Prostate gland (tissue), 2 donors: ENCODE measurements at regions not wholly inside any gene's neighbourhood (a gene's known extent, or its start where the extent isn't known, plus 50 kb on each side); places are given as distances from the start of the nearest gene placed in this dataset.

Source experiments
- DNase-seq: peaks from one replicate; pipeline ENCODE4 v3.0.0-alpha.2; 2019; ENCODE audit warnings: low spot score
- H3K27ac ChIP-seq, 2 donors: fragments of 200-600 bp; sonication (generic); 2 replicates each; pipeline ENCODE4 v1.5.1; 2017 to 2019
- H3K27me3 ChIP-seq: fragments of 200-600 bp; sonication (generic); replicated peaks from 2 replicates; pipeline ENCODE4 v1.5.1; 2019; ENCODE audit not compliant: insufficient read depth
- H3K36me3 ChIP-seq, 2 donors: fragments of 200-600 bp; sonication (generic); 1 replicate in 1 of 2; 2 replicates in 1 of 2; pipeline versions ENCODE4 v1.5.1 to v1.8.1; 2017 to 2019
- H3K4me1 ChIP-seq: fragments of 200-600 bp; sonication (generic); replicated peaks from 2 replicates; pipeline ENCODE4 v1.5.1; 2019
- H3K4me3 ChIP-seq, 2 donors: fragments of 200-600 bp; sonication (generic); 2 replicates each; pipeline ENCODE4 v1.5.1; 2017 to 2019
- H3K9me3 ChIP-seq: fragments of 200-600 bp; sonication (generic); 2 replicates; pipeline ENCODE4 v1.5.1; 2017
- POLR2A ChIP-seq: fragments of 450-650 bp; IDR thresholded peaks from one replicate; pipeline ENCODE4 v1.6.1; 2016; ENCODE audit warnings: antibody characterized with exemption, mild to moderate bottlenecking
- POLR2AphosphoS5 ChIP-seq: sonication (generic); formaldehyde crosslinking; IDR thresholded peaks from one replicate; pipeline ENCODE4 v1.6.1; 2017; ENCODE audit warnings: antibody characterized with exemption
- WGBS: methylation state at CpG from one replicate; pipeline ENCODE4 v1.1.5; 2018; 5-methylcytosine and 5-hydroxymethylcytosine counted together
- intact Hi-C: fragments of 100-400 bp; cut with DNase I; formaldehyde crosslinking; loops from one replicate; pipeline ENCODE4 v1.14.2; 2022
- TF ChIP-seq, protein P1 (sequence below), 4 experiments: fragments of 200-600 bp in 2 of 4; fragments of 450-650 bp in 2 of 4; sonication (generic) in 2 of 4; IDR thresholded peaks; 1 replicate in 3 of 4; 2 replicates in 1 of 4; pipeline ENCODE4 v1.5.1; 2016 to 2019; ENCODE audit warnings: antibody characterized with exemption in 4 of 4, mild to moderate bottlenecking in 2 of 4, moderate library complexity in 2 of 4

DNA sequence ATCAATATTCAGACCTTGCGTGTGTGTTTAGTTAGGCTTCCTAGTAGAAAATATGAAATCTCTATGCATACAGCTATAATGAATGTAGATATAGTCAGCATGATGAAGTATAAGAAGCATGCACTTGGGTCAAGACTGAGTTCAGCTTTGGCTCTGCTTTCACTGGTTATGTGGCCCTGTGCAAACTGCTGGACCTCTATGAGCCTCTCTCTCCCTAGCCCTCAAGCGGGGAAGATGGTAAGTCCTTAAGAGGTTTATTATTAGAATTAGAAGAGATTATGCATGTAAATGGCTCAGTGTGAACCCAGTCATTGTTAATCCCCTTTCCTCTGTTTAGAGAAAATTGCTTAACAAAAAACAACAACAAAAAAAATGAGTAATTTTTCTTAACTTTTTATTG lies 178.8 kb upstream of the NXPH2 start:
- Histone ChIP-seq H3K27ac (no peak overlapping the region), H3K27me3 (no peaks in the 10 kb centered on the region), H3K36me3 (no peaks in the 10 kb centered on the region), H3K4me1 (no peaks in the 10 kb centered on the region), H3K9me3 (no peaks in the 10 kb centered on the region), H3K4me3 (no peak overlapping the region)
- no peak for TF ChIP-seq POLR2A
- DNase-seq, result no peak
- intact Hi-C loops, result no loop called here
- WGBS, result 83% methylated on average over 2 of the region's 2 CpGs

DNA sequence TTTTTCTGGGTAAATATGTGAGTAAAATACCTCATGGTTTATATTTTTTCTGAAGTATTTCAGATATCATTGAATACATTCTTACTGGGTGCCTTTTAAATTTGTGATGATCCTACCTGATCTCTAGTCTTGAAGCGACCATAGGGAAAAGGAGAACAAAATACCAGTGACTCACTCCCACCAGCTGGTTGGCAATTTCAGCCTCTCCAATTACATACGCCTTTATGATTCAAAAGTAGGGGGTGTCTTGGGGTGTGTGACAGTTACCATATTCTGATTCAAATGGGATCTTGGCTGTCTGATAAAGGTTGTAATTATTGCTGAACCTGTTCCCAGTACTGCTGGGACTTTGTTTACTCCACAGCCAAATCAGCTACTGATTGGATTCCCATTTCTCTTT lies 175.9 kb upstream of the NXPH2 start:
- no peak for DNase-seq
- WGBS, result 43% methylated on average over 2 of the region's 2 CpGs
- Histone ChIP-seq H3K27ac (no peak overlapping the region), H3K4me1 (no peaks in the 10 kb centered on the region), H3K4me3 (no peak overlapping the region), H3K27me3 (no peaks in the 10 kb centered on the region), H3K36me3 (no peaks in the 10 kb centered on the region), H3K9me3 (no peaks in the 10 kb centered on the region)
- intact Hi-C loops, result no loop called here
- TF ChIP-seq POLR2AphosphoS5 (no peak), POLR2A (no peak)
- TF ChIP-seq, protein P1, sequence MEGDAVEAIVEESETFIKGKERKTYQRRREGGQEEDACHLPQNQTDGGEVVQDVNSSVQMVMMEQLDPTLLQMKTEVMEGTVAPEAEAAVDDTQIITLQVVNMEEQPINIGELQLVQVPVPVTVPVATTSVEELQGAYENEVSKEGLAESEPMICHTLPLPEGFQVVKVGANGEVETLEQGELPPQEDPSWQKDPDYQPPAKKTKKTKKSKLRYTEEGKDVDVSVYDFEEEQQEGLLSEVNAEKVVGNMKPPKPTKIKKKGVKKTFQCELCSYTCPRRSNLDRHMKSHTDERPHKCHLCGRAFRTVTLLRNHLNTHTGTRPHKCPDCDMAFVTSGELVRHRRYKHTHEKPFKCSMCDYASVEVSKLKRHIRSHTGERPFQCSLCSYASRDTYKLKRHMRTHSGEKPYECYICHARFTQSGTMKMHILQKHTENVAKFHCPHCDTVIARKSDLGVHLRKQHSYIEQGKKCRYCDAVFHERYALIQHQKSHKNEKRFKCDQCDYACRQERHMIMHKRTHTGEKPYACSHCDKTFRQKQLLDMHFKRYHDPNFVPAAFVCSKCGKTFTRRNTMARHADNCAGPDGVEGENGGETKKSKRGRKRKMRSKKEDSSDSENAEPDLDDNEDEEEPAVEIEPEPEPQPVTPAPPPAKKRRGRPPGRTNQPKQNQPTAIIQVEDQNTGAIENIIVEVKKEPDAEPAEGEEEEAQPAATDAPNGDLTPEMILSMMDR (IDR thresholded peaks at IDR 0.05), result no peak

DNA sequence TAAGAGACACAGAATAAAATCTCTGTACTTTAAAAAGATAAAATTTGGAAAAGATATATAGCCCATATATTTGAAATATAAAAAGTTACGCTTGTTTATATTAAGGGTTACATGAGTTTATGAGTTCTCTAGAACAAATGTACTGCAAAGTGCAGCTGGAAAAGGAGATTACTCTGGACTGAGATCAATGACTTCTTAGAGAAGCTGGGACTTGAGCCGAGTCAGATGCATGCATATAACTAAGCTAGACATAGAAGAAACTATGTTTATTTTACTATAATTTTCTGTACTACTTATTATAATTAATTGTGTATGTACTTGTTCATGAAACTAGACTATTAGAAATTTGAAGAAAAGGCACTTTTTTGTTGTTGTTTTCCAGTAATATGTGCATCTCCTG lies 170.3 kb upstream of the NXPH2 start:
- TF ChIP-seq POLR2AphosphoS5, result no peak
- no peak for TF ChIP-seq POLR2A
- TF ChIP-seq, protein P1 (IDR thresholded peaks at IDR 0.05), result no peak
- Histone ChIP-seq H3K9me3 (no peaks in the 10 kb centered on the region), H3K27ac (no peak overlapping the region), H3K27me3 (no peaks in the 10 kb centered on the region), H3K4me3 (no peak overlapping the region), H3K36me3 (no peaks in the 10 kb centered on the region), H3K4me1 (no peaks in the 10 kb centered on the region)
- intact Hi-C loops, result no loop called here
- no peak for DNase-seq
- 66% methylated on average over 2 of the region's 2 CpGs for WGBS

DNA sequence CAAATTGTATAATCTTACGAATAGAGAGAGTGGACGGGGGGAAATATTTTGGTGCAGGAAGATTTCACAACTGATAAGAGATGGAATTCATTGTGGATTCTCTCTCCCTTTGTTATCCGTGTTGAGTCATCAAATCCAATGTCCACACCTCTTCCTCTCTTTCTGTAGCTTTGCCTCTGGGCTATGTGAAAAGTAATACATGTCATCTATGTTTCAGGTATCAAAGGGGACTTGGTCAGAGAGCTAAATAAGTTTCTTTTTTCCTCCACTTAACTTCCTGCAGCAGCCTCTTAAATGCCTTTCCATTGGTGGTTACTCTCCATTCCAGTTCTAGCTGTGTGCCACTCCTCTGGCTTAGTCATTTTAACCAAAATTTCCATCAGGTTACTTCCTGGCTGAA lies 169.3 kb upstream of the NXPH2 start:
- TF ChIP-seq, protein P1 (IDR thresholded peaks at IDR 0.05), result no peak
- TF ChIP-seq POLR2A (no peak), POLR2AphosphoS5 (no peak)
- H3K27ac ChIP-seq, result no peak overlapping the region
- no peak for DNase-seq
- WGBS, result 31% methylated on average over 3 of the region's 3 CpGs
- H3K36me3 ChIP-seq, result no peaks in the 10 kb centered on the region
- no peaks in the 10 kb centered on the region for H3K4me1 ChIP-seq
- H3K4me3 ChIP-seq, result no peak overlapping the region
- H3K27me3 ChIP-seq, result no peaks in the 10 kb centered on the region
- H3K9me3 ChIP-seq, result no peaks in the 10 kb centered on the region
- intact Hi-C loops, result no loop called here

DNA sequence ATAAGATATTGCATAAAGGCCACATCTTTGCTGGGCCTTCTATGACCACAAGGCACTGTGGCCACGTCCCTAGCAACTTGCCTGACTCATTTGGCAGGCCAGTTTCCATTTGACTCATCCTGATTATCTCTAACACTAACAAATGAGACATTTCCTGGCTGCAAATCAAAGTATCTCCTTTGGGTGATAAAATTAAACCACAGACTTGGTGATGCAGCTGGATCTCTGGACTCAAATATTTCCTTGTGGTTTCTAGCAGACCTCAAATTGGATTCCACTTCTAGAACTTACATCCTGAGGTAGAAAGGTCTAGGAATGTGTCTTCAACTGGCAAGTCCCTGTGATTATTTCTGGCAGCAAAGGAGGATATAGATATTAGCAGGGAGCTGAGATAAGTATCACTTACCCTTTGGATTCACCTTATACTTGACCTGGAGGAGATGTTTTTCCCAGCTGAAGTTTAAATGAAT lies 167.9 kb upstream of the NXPH2 start:
- Histone ChIP-seq H3K9me3 (no peaks in the 10 kb centered on the region), H3K4me3 (no peak overlapping the region), H3K27me3 (no peaks in the 10 kb centered on the region), H3K36me3 (no peaks in the 10 kb centered on the region), H3K27ac (no peak overlapping the region), H3K4me1 (no peaks in the 10 kb centered on the region)
- intact Hi-C loops, result no loop called here
- WGBS, result 0% methylated on average over 1 of the region's 1 CpG
- no peak for DNase-seq
- TF ChIP-seq POLR2A (no peak), POLR2AphosphoS5 (no peak)
- TF ChIP-seq, protein P1 (IDR thresholded peaks at IDR 0.05), result no peak
